ENCODE measurements at regions not wholly inside any gene's neighbourhood (a gene's known extent, or its start where the extent isn't known, plus 50 kb on each side); places are given as distances from the start of the nearest gene placed in this dataset.

DNA sequence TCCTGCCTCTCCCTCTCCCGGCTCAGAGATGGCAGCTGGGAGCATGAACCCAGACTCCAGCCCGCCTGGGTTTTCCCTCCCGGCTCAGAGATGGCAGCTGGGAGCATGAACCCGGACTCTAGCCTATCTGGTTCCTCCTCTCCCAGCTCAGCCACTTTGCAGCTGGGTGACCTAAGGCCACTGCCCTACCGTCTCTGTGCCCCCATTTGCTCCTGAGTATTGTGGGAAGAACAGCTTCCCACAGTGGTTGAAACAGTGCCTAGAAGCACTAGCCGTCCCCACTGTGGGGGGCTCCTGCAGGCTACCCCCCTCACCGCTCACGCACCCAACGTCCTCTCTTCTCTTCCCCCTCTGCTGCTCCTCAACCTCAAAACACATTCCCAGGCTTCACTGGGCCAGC, 99.9 kb upstream of the GSE1 start:
- TF ChIP-seq CTCF (IDR thresholded peaks at IDR 0.05), result no peak
- no peak for TF ChIP-seq POLR2A (IDR thresholded peaks at IDR 0.05)
